SH-SY5Y (cell line): ENCODE measurements at regions not wholly inside any gene's neighbourhood (a gene's known extent, or its start where the extent isn't known, plus 50 kb on each side); places are given as distances from the start of the nearest gene placed in this dataset.

Experiments
- GATA2 ChIP-seq: IDR thresholded peaks from 2 replicates; pipeline ENCODE4 v1.6.1; 2011; ENCODE audit warnings: mild to moderate bottlenecking, low read depth, low read length
- GATA3 ChIP-seq: IDR thresholded peaks from 2 replicates; pipeline ENCODE4 v1.6.1; 2011; ENCODE audit warnings: low read depth, mild to moderate bottlenecking, low read length, moderate library complexity

DNA sequence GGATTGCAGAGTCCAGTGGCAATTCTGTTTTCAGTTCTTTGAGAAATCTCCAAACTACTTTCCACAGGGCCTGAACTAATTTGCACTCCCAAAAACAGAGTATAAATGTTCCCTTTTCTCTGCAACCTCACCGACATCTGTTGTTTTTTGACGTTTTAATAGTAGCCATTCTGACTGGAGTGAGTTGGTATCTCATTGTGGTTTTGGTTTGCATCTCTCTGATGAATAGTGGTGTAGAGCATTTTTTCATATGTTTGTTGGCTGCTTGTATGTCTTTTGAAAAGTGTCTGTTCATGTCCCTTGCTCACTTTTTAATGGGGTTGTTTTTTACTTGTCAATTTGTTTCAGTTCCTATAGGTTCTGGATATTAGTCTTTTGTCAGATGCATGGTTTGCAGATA is 72.6 kb downstream of the PALM2AKAP2 start:
- TF ChIP-seq GATA2 (no peak), GATA3 (no peak)
